Activated gamma-delta T cell treated with Interleukin-2 at 50 U/mL for 16 hours (primary cell): ENCODE measurements at regions not wholly inside any gene's neighbourhood (a gene's known extent, or its start where the extent isn't known, plus 50 kb on each side); places are given as distances from the start of the nearest gene placed in this dataset.

Experiments
- DNase-seq: peaks from one replicate; pipeline ENCODE4 v3.0.0-alpha.2; 2020

- peak; percentile 7 for DNase-seq
Observed at GRCh38 chr14:98826618-98827017, 445.4 kb downstream of the BCL11B start.

GRCh38 chr14:98834119-98834518 is 437.9 kb downstream of the BCL11B start:
- DNase-seq: no peak

GRCh38 chr14:98835051-98835824 is 436.8 kb downstream of the BCL11B start:
- DNase-seq: no peak

GRCh38 chr14:98835825-98836100 is 436.2 kb downstream of the BCL11B start:
- DNase-seq: no peak

- DNase-seq: no peak
Observed at GRCh38 chr14:98840091-98840490, 431.9 kb downstream of the BCL11B start.

GRCh38 chr14:98840511-98840910 is 431.5 kb downstream of the BCL11B start:
- DNase-seq: no peak

GRCh38 chr14:98844456-98844855 is 427.5 kb downstream of the BCL11B start:
- DNase-seq: no peak

GRCh38 chr14:98847521-98848468 is 424.2 kb downstream of the BCL11B start:
- no peak for DNase-seq

- no peak for DNase-seq
Observed at GRCh38 chr14:98853063-98853729, 418.8 kb downstream of the BCL11B start.

- DNase-seq: no peak
Observed at GRCh38 chr14:98855926-98856715, 415.9 kb downstream of the BCL11B start.

- no peak for DNase-seq
Observed at GRCh38 chr14:98858158-98858557, 413.8 kb downstream of the BCL11B start.

- no peak for DNase-seq
Observed at GRCh38 chr14:98858561-98858960, 413.4 kb downstream of the BCL11B start.

- no peak for DNase-seq
Observed at GRCh38 chr14:98859301-98859700, 412.7 kb downstream of the BCL11B start.

GRCh38 chr14:98864211-98864610 is 407.8 kb downstream of the BCL11B start:
- no peak for DNase-seq

- no peak for DNase-seq
Observed at GRCh38 chr14:98867146-98867545, 404.9 kb downstream of the BCL11B start.

- no peak for DNase-seq
Observed at GRCh38 chr14:98867726-98868125, 404.3 kb downstream of the BCL11B start.

GRCh38 chr14:98868866-98869265 is 403.1 kb downstream of the BCL11B start:
- no peak for DNase-seq

- no peak for DNase-seq
Observed at GRCh38 chr14:98871796-98872195, 400.2 kb downstream of the BCL11B start.

GRCh38 chr14:98877065-98877464 is 394.9 kb downstream of the BCL11B start:
- no peak for DNase-seq

GRCh38 chr14:98878282-98878681 is 393.7 kb downstream of the BCL11B start:
- DNase-seq: no peak

GRCh38 chr14:98886982-98887381 is 385.0 kb downstream of the BCL11B start:
- no peak for DNase-seq

- no peak for DNase-seq
Observed at GRCh38 chr14:98888281-98888680, 383.7 kb downstream of the BCL11B start.
